ENCODE measurements at regions not wholly inside any gene's neighbourhood (a gene's known extent, or its start where the extent isn't known, plus 50 kb on each side); places are given as distances from the start of the nearest gene placed in this dataset.

DNA sequence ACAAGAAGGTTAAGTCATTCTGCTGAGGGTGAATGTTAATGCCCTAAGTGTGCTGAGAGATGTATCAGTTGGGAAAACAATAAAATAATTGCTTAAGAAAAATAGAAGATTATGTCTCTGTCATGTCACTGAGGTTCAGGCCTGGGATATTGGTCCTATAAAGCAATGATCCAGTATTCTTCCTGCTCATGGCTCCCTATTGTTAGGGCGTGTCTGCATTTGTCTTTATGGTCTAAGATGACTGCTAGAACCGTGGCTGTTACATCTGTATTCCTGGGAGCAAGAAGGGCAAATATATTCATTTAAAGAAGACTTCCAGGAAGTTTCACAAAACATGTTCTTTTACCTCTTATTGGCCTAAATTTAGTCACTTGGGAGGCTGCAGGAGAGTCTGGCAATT is 125.0 kb downstream of the KCNE4 start:
- TF ChIP-seq, protein P1, sequence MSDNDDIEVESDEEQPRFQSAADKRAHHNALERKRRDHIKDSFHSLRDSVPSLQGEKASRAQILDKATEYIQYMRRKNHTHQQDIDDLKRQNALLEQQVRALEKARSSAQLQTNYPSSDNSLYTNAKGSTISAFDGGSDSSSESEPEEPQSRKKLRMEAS (IDR thresholded peaks at IDR 0.05) = no peak
- TF ChIP-seq FOXM1 (CRISPR knock-in tag; IDR thresholded peaks at IDR 0.05) = no peak

All from HepG2 (cell line).